WTC11 (cell line): ENCODE measurements at regions not wholly inside any gene's neighbourhood (a gene's known extent, or its start where the extent isn't known, plus 50 kb on each side); places are given as distances from the start of the nearest gene placed in this dataset.

ENCODE experiments used
- ATAC-seq: fragments of 200-7000 bp; cut with Tn5 transposase; 2 replicates; pipeline ENCODE4 v1.10.0; 2021; ENCODE audit warnings: mild to moderate bottlenecking, moderate library complexity
- CTCF ChIA-PET: fragments of 300-600 bp; sonication (Branson Sonifier 250); formaldehyde crosslinking; loops from one replicate; lab custom pipeline; 2021; ENCODE audit warnings: antibody characterized with exemption; lab: Charles Lee
- POLR2A ChIA-PET: fragments of 350-600 bp; sonication (Branson Sonifier 250); formaldehyde crosslinking; loops from one replicate; lab custom pipeline; 2021; ENCODE audit warnings: antibody characterized with exemption; lab: Charles Lee
- DNase-seq: peaks from one replicate; pipeline ENCODE4 v3.0.0; 2021; ENCODE audit warnings: low spot score
- H3K27ac Mint-ChIP-seq: 2 replicates; pipeline ENCODE4 v1.8.0; 2021; ENCODE audit warnings: mixed read lengths
- H3K27me3 Mint-ChIP-seq: 2 replicates; pipeline ENCODE4 v1.8.0; 2021; ENCODE audit warnings: low read depth, mild to moderate bottlenecking, moderate library complexity, mixed read lengths
- H3K36me3 Mint-ChIP-seq: 2 replicates; pipeline ENCODE4 v1.8.0; 2021; ENCODE audit warnings: mixed read lengths
- H3K4me1 Mint-ChIP-seq: 2 replicates; pipeline ENCODE4 v1.8.0; 2022; ENCODE audit warnings: mixed read lengths
- H3K4me3 Mint-ChIP-seq: 2 replicates; pipeline ENCODE4 v1.8.0; 2021; ENCODE audit warnings: mild to moderate bottlenecking, moderate library complexity, mixed read lengths
- H3K9me3 Mint-ChIP-seq: 2 replicates; pipeline ENCODE4 v1.8.0; 2021; ENCODE audit warnings: mixed read lengths
- GTF2I ChIP-seq: fragments of 250-450 bp; sonication (Bioruptor Pico); conservative IDR thresholded peaks from 2 replicates; pipeline ENCODE4 v1.4.0; 2021; ENCODE audit warnings: mild to moderate bottlenecking
- JUN ChIP-seq: sonication (generic); formaldehyde crosslinking; IDR thresholded peaks from 2 replicates; pipeline ENCODE4 v1.8.0; 2023; ENCODE audit warnings: mild to moderate bottlenecking, missing genetic modification reagents
- MYBL2 ChIP-seq: sonication (generic); formaldehyde crosslinking; IDR thresholded peaks from 2 replicates; pipeline ENCODE4 v1.8.1; 2023; ENCODE audit warnings: mild to moderate bottlenecking, moderate library complexity, missing genetic modification reagents
- NFYB ChIP-seq: sonication (generic); formaldehyde crosslinking; conservative IDR thresholded peaks from 2 replicates; pipeline ENCODE4 v1.8.0; 2022; ENCODE audit warnings: low read depth, missing genetic modification reagents
- OVOL2 ChIP-seq: fragments of 250-450 bp; sonication (Bioruptor Pico); IDR thresholded peaks from 2 replicates; pipeline ENCODE4 v1.9.0; 2021; ENCODE audit warnings: mild to moderate bottlenecking, borderline replicate concordance
- ZBTB21 ChIP-seq: sonication (generic); formaldehyde crosslinking; IDR thresholded peaks from 2 replicates; pipeline ENCODE4 v1.8.1; 2023; ENCODE audit warnings: mild to moderate bottlenecking, missing genetic modification reagents, borderline replicate concordance
- ZNF138 ChIP-seq: sonication (generic); formaldehyde crosslinking; conservative IDR thresholded peaks from 2 replicates; pipeline ENCODE4 v1.8.1; 2022; ENCODE audit warnings: mild to moderate bottlenecking, moderate library complexity, missing genetic modification reagents
- ZNF396 ChIP-seq: fragments of 250-450 bp; sonication (Bioruptor Pico); IDR thresholded peaks from 2 replicates; pipeline ENCODE4 v1.8.0; 2021; ENCODE audit warnings: mild to moderate bottlenecking, moderate library complexity, borderline replicate concordance
- TF ChIP-seq, protein P1 (sequence below): sonication (generic); formaldehyde crosslinking; IDR thresholded peaks from 2 replicates; pipeline ENCODE4 v1.8.0; 2022; ENCODE audit warnings: mild to moderate bottlenecking, missing genetic modification reagents
- TF ChIP-seq, protein P2 (sequence below): fragments of 250-450 bp; sonication (Bioruptor Pico); IDR thresholded peaks from 2 replicates; pipeline ENCODE4 v1.8.0; 2021; ENCODE audit warnings: mild to moderate bottlenecking
- TF ChIP-seq, protein P3 (sequence below): sonication (generic); formaldehyde crosslinking; IDR thresholded peaks from 2 replicates; pipeline ENCODE4 v1.8.1; 2023; ENCODE audit warnings: mild to moderate bottlenecking, missing genetic modification reagents, moderate library complexity
- TF ChIP-seq, protein P4 (sequence below): fragments of 250-450 bp; sonication (Bioruptor Pico); conservative IDR thresholded peaks from 2 replicates; pipeline ENCODE4 v1.9.0; 2021; ENCODE audit warnings: mild to moderate bottlenecking
- TF ChIP-seq, protein P5 (sequence below): sonication (generic); formaldehyde crosslinking; IDR thresholded peaks from 2 replicates; pipeline ENCODE4 v1.8.1; 2023; ENCODE audit warnings: mild to moderate bottlenecking, moderate library complexity, missing genetic modification reagents
- TF ChIP-seq, protein P6 (sequence below): sonication (generic); formaldehyde crosslinking; conservative IDR thresholded peaks from 2 replicates; pipeline ENCODE4 v1.8.1; 2022; ENCODE audit warnings: mild to moderate bottlenecking, missing genetic modification reagents
- TF ChIP-seq, protein P7 (sequence below): fragments of 250-450 bp; sonication (Bioruptor Pico); IDR thresholded peaks from 2 replicates; pipeline ENCODE4 v2.1.2; 2022; ENCODE audit warnings: mild to moderate bottlenecking, moderate library complexity
- TF ChIP-seq, protein P8 (sequence below): sonication (generic); formaldehyde crosslinking; IDR thresholded peaks from 2 replicates; pipeline ENCODE4 v1.8.1; 2022; ENCODE audit warnings: missing genetic modification reagents, borderline replicate concordance
- TF ChIP-seq, protein P9 (sequence below): sonication (generic); formaldehyde crosslinking; IDR thresholded peaks from 2 replicates; pipeline ENCODE4 v1.8.1; 2022; ENCODE audit warnings: low read depth, mild to moderate bottlenecking, moderate library complexity, missing genetic modification reagents, borderline replicate concordance

DNA sequence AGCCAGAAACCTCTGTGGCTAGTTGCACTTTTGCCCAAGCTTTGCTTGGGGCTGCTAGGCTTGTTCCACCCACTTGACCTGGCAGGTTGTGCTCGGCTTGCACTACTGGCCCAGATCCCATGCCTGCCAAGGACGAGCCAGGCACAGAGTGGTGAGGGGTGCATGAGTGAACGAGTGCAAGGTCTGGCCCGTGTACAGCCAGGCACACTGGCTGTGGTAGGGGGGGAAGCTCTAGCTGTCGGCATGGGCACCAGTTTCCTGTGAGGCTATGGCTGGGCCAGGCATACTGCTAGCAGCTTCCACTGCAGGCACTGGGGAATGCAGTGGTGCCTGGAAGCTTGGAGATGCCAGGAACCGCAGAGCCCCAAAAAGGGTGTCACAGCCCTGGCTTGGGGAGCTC is 210.4 kb downstream of the AKAIN1 start (continued):
- TF ChIP-seq, protein P1, sequence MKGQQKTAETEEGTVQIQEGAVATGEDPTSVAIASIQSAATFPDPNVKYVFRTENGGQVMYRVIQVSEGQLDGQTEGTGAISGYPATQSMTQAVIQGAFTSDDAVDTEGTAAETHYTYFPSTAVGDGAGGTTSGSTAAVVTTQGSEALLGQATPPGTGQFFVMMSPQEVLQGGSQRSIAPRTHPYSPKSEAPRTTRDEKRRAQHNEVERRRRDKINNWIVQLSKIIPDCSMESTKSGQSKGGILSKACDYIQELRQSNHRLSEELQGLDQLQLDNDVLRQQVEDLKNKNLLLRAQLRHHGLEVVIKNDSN (CRISPR knock-in tag) = no peak
- TF ChIP-seq, protein P2, sequence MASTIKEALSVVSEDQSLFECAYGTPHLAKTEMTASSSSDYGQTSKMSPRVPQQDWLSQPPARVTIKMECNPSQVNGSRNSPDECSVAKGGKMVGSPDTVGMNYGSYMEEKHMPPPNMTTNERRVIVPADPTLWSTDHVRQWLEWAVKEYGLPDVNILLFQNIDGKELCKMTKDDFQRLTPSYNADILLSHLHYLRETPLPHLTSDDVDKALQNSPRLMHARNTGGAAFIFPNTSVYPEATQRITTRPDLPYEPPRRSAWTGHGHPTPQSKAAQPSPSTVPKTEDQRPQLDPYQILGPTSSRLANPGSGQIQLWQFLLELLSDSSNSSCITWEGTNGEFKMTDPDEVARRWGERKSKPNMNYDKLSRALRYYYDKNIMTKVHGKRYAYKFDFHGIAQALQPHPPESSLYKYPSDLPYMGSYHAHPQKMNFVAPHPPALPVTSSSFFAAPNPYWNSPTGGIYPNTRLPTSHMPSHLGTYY (CRISPR knock-in tag) = no peak

DNA sequence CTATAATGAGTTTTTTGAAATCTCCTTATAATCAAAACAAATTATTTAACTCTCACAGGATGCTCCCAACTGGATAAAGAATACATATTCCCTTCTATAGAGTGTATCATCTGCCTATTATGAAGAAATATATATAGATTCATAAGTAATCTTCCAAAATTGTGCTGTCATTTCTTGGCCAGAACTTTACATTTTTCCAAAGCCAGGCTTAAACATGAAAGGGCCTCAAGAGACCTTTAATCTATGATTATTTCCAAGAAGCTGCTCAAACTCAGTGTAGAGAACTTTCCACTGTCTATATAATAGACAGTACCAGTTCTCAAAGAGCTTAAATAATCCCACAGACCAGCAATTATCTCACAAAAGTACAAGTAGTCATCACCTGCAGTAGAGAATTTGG is 211.0 kb downstream of the AKAIN1 start:
- Mint-ChIP-seq H3K4me1 (peaks cover 8% of the 10 kb centered on the region), H3K27ac (no peak overlapping the region), H3K4me3 (no peak overlapping the region), H3K9me3 (peaks cover 31% of the 10 kb centered on the region), H3K36me3 (peaks cover 15% of the 10 kb centered on the region), H3K27me3 (peaks cover 84% of the 10 kb centered on the region)
- no peak for DNase-seq
- ATAC-seq = no peak
- POLR2A ChIA-PET = no interaction called here
- TF ChIP-seq, protein P3, sequence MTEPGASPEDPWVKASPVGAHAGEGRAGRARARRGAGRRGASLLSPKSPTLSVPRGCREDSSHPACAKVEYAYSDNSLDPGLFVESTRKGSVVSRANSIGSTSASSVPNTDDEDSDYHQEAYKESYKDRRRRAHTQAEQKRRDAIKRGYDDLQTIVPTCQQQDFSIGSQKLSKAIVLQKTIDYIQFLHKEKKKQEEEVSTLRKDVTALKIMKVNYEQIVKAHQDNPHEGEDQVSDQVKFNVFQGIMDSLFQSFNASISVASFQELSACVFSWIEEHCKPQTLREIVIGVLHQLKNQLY (CRISPR knock-in tag) = no peak
- TF ChIP-seq GTF2I (CRISPR knock-in tag) (no peak), OVOL2 (CRISPR knock-in tag) (no peak), JUN (CRISPR knock-in tag) (no peak), ZNF396 (no peak), NFYB (CRISPR knock-in tag) (no peak), MYBL2 (CRISPR knock-in tag) (no peak), ZBTB21 (CRISPR knock-in tag) (no peak), ZNF138 (CRISPR knock-in tag) (no peak)
- TF ChIP-seq, protein P4, sequence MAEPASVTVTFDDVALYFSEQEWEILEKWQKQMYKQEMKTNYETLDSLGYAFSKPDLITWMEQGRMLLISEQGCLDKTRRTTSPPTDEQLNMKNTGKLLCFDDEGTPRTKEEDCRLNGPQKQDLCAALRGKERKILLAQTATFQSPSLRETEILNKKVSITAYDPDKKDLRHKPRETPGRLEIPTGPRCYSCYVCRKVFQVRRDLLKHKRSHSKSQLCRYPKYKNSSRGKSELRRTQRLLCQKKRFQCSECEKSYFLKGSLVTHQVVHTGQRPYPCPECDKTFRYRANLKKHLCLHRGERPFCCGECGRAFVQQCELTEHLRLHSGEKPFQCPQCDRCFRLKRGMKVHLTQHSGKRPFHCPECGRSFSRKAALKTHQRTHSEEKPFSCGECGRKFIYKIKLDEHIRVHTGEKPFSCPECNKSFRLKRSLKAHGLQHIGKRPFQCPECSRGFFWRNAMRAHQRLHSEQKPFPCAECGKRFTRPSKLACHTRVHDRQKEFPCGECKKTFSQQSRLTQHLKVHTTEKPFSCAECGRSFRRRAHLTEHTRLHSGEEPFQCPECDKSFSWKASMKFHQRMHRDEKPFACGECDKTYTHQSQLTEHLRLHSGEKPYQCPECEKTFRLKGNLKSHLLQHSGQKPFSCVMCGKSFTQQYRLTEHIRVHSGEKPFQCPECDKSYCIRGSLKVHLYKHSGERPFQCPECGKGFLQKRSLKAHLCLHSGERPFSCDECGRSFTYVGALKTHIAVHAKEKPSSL = no peak
- TF ChIP-seq, protein P5, sequence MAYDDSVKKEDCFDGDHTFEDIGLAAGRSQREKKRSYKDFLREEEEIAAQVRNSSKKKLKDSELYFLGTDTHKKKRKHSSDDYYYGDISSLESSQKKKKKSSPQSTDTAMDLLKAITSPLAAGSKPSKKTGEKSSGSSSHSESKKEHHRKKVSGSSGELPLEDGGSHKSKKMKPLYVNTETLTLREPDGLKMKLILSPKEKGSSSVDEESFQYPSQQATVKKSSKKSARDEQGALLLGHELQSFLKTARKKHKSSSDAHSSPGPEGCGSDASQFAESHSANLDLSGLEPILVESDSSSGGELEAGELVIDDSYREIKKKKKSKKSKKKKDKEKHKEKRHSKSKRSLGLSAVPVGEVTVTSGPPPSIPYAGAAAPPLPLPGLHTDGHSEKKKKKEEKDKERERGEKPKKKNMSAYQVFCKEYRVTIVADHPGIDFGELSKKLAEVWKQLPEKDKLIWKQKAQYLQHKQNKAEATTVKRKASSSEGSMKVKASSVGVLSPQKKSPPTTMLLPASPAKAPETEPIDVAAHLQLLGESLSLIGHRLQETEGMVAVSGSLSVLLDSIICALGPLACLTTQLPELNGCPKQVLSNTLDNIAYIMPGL (CRISPR knock-in tag) = no peak
- TF ChIP-seq, protein P6, sequence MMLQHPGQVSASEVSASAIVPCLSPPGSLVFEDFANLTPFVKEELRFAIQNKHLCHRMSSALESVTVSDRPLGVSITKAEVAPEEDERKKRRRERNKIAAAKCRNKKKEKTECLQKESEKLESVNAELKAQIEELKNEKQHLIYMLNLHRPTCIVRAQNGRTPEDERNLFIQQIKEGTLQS (CRISPR knock-in tag) = no peak
- TF ChIP-seq, protein P7, sequence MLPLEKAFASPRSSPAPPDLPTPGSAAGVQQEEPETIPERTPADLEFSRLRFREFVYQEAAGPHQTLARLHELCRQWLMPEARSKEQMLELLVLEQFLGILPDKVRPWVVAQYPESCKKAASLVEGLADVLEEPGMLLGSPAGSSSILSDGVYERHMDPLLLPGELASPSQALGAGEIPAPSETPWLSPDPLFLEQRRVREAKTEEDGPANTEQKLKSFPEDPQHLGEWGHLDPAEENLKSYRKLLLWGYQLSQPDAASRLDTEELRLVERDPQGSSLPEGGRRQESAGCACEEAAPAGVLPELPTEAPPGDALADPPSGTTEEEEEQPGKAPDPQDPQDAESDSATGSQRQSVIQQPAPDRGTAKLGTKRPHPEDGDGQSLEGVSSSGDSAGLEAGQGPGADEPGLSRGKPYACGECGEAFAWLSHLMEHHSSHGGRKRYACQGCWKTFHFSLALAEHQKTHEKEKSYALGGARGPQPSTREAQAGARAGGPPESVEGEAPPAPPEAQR (CRISPR knock-in tag) = no peak
- TF ChIP-seq, protein P8, sequence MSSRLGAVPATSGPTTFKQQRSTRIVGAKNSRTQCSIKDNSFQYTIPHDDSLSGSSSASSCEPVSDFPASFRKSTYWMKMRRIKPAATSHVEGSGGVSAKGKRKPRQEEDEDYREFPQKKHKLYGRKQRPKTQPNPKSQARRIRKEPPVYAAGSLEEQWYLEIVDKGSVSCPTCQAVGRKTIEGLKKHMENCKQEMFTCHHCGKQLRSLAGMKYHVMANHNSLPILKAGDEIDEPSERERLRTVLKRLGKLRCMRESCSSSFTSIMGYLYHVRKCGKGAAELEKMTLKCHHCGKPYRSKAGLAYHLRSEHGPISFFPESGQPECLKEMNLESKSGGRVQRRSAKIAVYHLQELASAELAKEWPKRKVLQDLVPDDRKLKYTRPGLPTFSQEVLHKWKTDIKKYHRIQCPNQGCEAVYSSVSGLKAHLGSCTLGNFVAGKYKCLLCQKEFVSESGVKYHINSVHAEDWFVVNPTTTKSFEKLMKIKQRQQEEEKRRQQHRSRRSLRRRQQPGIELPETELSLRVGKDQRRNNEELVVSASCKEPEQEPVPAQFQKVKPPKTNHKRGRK (CRISPR knock-in tag) = no peak
- TF ChIP-seq, protein P9, sequence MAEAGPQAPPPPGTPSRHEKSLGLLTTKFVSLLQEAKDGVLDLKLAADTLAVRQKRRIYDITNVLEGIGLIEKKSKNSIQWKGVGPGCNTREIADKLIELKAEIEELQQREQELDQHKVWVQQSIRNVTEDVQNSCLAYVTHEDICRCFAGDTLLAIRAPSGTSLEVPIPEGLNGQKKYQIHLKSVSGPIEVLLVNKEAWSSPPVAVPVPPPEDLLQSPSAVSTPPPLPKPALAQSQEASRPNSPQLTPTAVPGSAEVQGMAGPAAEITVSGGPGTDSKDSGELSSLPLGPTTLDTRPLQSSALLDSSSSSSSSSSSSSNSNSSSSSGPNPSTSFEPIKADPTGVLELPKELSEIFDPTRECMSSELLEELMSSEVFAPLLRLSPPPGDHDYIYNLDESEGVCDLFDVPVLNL = no peak
- CTCF ChIA-PET = interaction anchor here (1.4 kb wide), 1 partner anchor 37 kb away, joined by 3 read pairs; no protein-coding TSS in a partner anchor
